ENCODE measurements at regions not wholly inside any gene's neighbourhood (a gene's known extent, or its start where the extent isn't known, plus 50 kb on each side); places are given as distances from the start of the nearest gene placed in this dataset.

GRCh38 chr5:67901814-67902496, 313.6 kb upstream of the PIK3R1 start:
- H4K91ac ChIP-seq (ENCODE audit: insufficient read length, low read depth, low read length) = no peak overlapping the region
- H3K27ac ChIP-seq (ENCODE audit: insufficient read length, low read depth, low read length) = no peak overlapping the region
- Mint-ChIP-seq H3K4me3 (no peak overlapping the region), H3K4me1 (no peaks in the 10 kb centered on the region), H3K27ac (no peak overlapping the region), H3K36me3 (ENCODE audit: insufficient read depth in 1 of 3, low read depth in 3 of 3) (no peaks in the 10 kb centered on the region), H3K27me3 (ENCODE audit: low read depth) (no peaks in the 10 kb centered on the region), H3K9me3 (no peaks in the 10 kb centered on the region)
- H2AK5ac ChIP-seq (ENCODE audit: insufficient read length, low read length) = no peak overlapping the region
- H2AFZ ChIP-seq (ENCODE audit: low read length) = no peak overlapping the region
- WGBS (ENCODE audit: extremely low coverage, insufficient read length, low lambda C conversion rate) = no CpG with 5 or more reads among the region's 7 CpGs
- H3K4me1 ChIP-seq (ENCODE audit: insufficient read depth, low read length) = no peaks in the 10 kb centered on the region
- H3K9me3 ChIP-seq (ENCODE audit: control insufficient read depth, low read depth, low read length) = no peaks in the 10 kb centered on the region
- H4K8ac ChIP-seq (replicated peaks; ENCODE audit: insufficient read length, low read depth, low read length) = no peak overlapping the region
- no peak overlapping the region for H3K18ac ChIP-seq (ENCODE audit: insufficient read length, low read depth, low read length)
- H3K79me2 ChIP-seq (ENCODE audit: insufficient read depth, low read length) = no peaks in the 10 kb centered on the region
- H2BK15ac ChIP-seq (ENCODE audit: low read depth, low read length) = no peak overlapping the region
- no peak overlapping the region for H2BK20ac ChIP-seq (ENCODE audit: low read depth, low read length, poor library complexity, severe bottlenecking)
- no peaks in the 10 kb centered on the region for H3K27me3 ChIP-seq (ENCODE audit: insufficient read depth, low read length)
- H2BK12ac ChIP-seq (ENCODE audit: insufficient read length, low read depth, low read length) = no peak overlapping the region
- H3K56ac ChIP-seq (ENCODE audit: insufficient read length, low read depth, low read length) = no peak overlapping the region
- H3K23me2 ChIP-seq (ENCODE audit: insufficient read length, low read depth, low read length, poor library complexity, severe bottlenecking) = no peaks in the 10 kb centered on the region
- no peak overlapping the region for H3T11ph ChIP-seq (ENCODE audit: low read length)
- H2BK120ac ChIP-seq (ENCODE audit: low read depth, low read length, poor library complexity, severe bottlenecking) = no peak overlapping the region
- H4K20me1 ChIP-seq (ENCODE audit: control insufficient read depth, insufficient read depth, insufficient read length) = no peaks in the 10 kb centered on the region
- no peak for DNase-seq
- no peak overlapping the region for H3K4ac ChIP-seq (ENCODE audit: low read depth, low read length)
- no peak for TF ChIP-seq CTCF (conservative IDR thresholded peaks at IDR 0.05)
- no peak overlapping the region for H3K23ac ChIP-seq (ENCODE audit: insufficient read length, low read depth, low read length)
- H2BK5ac ChIP-seq (ENCODE audit: insufficient read length, low read length) = no peak overlapping the region
- no peak overlapping the region for H3K4me2 ChIP-seq (ENCODE audit: insufficient read depth, insufficient read length, low read length)
- no peak overlapping the region for H4K5ac ChIP-seq (ENCODE audit: insufficient read length, low read depth, low read length)
- H3K9ac ChIP-seq (ENCODE audit: extremely low read depth, insufficient read length, low read length) = no peak overlapping the region
- no peaks in the 10 kb centered on the region for H3K79me1 ChIP-seq (ENCODE audit: insufficient read depth, low read depth, low read length, poor library complexity, severe bottlenecking)
- H3K14ac ChIP-seq (ENCODE audit: insufficient read depth, low read length) = no peak overlapping the region
